Left lung (tissue), 4 donors: ENCODE measurements at regions not wholly inside any gene's neighbourhood (a gene's known extent, or its start where the extent isn't known, plus 50 kb on each side); places are given as distances from the start of the nearest gene placed in this dataset.

Source experiments
- ATAC-seq: fragments of 200-7000 bp; cut with Tn5 transposase; one replicate; pipeline ENCODE4 v1.9.1; 2020; ENCODE audit warnings: moderate library complexity
- DNase-seq, 4 donors: peaks; one replicate each; pipeline ENCODE4 v3.0.0-alpha.2; 2013 to 2020
- H3K27ac ChIP-seq, 2 donors: fragments of 200-600 bp; sonication (generic) in 1 of 2; one replicate each; pipeline versions ENCODE4 v1.5.0 to v1.8.0; 2020 to 2021
- H3K27me3 ChIP-seq, 2 donors: fragments of 200-600 bp; sonication (generic) in 1 of 2; one replicate each; pipeline versions ENCODE4 v1.5.0 to v1.8.0; 2020 to 2021
- H3K36me3 ChIP-seq, 2 donors: fragments of 200-600 bp; sonication (generic) in 1 of 2; one replicate each; pipeline versions ENCODE4 v1.5.0 to v1.8.0; 2020 to 2021
- H3K4me1 ChIP-seq, 2 donors: fragments of 200-600 bp; one replicate each; pipeline ENCODE4 v1.8.0; 2021
- H3K4me3 ChIP-seq, 2 donors: fragments of 200-600 bp; sonication (generic) in 1 of 2; one replicate each; pipeline versions ENCODE4 v1.5.0 to v1.8.0; 2020 to 2021; ENCODE audit warnings: mild to moderate bottlenecking in 1 of 2
- H3K9me3 ChIP-seq, 2 donors: fragments of 200-600 bp; sonication (generic) in 1 of 2; one replicate each; pipeline versions ENCODE4 v1.5.0 to v1.8.0; 2020 to 2021
- CTCF ChIP-seq, 2 donors: fragments of 200-600 bp; sonication (generic) in 1 of 2; IDR thresholded peaks; one replicate each; pipeline versions ENCODE4 v1.5.0 to v1.8.0; 2021; ENCODE audit warnings: antibody characterized with exemption in 2 of 2
- intact Hi-C, 2 donors: fragments of 100-400 bp; cut with DNase I; formaldehyde crosslinking; loops; one replicate each; pipeline versions ENCODE4 v1.11.2 to v1.14.2; 2022
- donor health status: DM: no; HTN: yes; CAD: no.
- donor health status: DM: no; HTN: no; CAD: no.

- Histone ChIP-seq H3K27ac (no peak overlapping the region), H3K9me3 (no peaks in the 10 kb centered on the region), H3K36me3 (no peaks in the 10 kb centered on the region), H3K4me1 (no peaks in the 10 kb centered on the region), H3K27me3 (no peaks in the 10 kb centered on the region), H3K4me3 (no peak overlapping the region)
- DNase-seq = no peak
- intact Hi-C loops = no loop called here
- no peak for TF ChIP-seq CTCF (IDR thresholded peaks at IDR 0.05)
- no peak for ATAC-seq
Observed at GRCh38 chr10:64753516-64753915, 1232.3 kb downstream of the REEP3 start.

- ATAC-seq = no peak
- Histone ChIP-seq H3K27ac (no peak overlapping the region), H3K36me3 (no peaks in the 10 kb centered on the region), H3K27me3 (no peaks in the 10 kb centered on the region), H3K4me1 (no peaks in the 10 kb centered on the region), H3K4me3 (no peak overlapping the region), H3K9me3 (no peaks in the 10 kb centered on the region)
- intact Hi-C loops = no loop called here
- DNase-seq = no peak
- TF ChIP-seq CTCF (IDR thresholded peaks at IDR 0.05) = no peak
Observed at GRCh38 chr10:64760371-64760770, 1239.2 kb downstream of the REEP3 start.

GRCh38 chr10:64762861-64763260 lies 1241.7 kb downstream of the REEP3 start:
- H3K27me3 ChIP-seq = no peaks in the 10 kb centered on the region
- no peak overlapping the region for H3K4me3 ChIP-seq
- ATAC-seq (no peak), DNase-seq (no peak)
- no peaks in the 10 kb centered on the region for H3K9me3 ChIP-seq
- intact Hi-C loops = no loop called here
- no peak overlapping the region for H3K27ac ChIP-seq
- H3K4me1 ChIP-seq = no peaks in the 10 kb centered on the region
- H3K36me3 ChIP-seq = no peaks in the 10 kb centered on the region
- no peak for TF ChIP-seq CTCF (IDR thresholded peaks at IDR 0.05)

- TF ChIP-seq CTCF (IDR thresholded peaks at IDR 0.05) = no peak
- ATAC-seq (no peak), DNase-seq (no peak)
- Histone ChIP-seq H3K4me1 (no peaks in the 10 kb centered on the region), H3K9me3 (no peaks in the 10 kb centered on the region), H3K27ac (no peak overlapping the region), H3K27me3 (no peaks in the 10 kb centered on the region), H3K4me3 (no peak overlapping the region), H3K36me3 (no peaks in the 10 kb centered on the region)
- intact Hi-C loops = no loop called here
Observed at GRCh38 chr10:64765498-64765897, 1244.3 kb downstream of the REEP3 start.

- no peak for DNase-seq
- H3K27ac ChIP-seq = no peak overlapping the region
- H3K9me3 ChIP-seq = no peaks in the 10 kb centered on the region
- H3K27me3 ChIP-seq = no peaks in the 10 kb centered on the region
- H3K4me1 ChIP-seq = no peaks in the 10 kb centered on the region
- no peaks in the 10 kb centered on the region for H3K36me3 ChIP-seq
- H3K4me3 ChIP-seq = no peak overlapping the region
- TF ChIP-seq CTCF (IDR thresholded peaks at IDR 0.05) = no peak
- intact Hi-C loops = no loop called here
- no peak for ATAC-seq
Observed at GRCh38 chr10:64771253-64772050, 1250.3 kb downstream of the REEP3 start.
